Breast epithelium (tissue), 4 donors: ENCODE measurements at regions not wholly inside any gene's neighbourhood (a gene's known extent, or its start where the extent isn't known, plus 50 kb on each side); places are given as distances from the start of the nearest gene placed in this dataset.

Experiments used
- DNase-seq, 2 donors: peaks; one replicate each; pipeline ENCODE4 v3.0.0-alpha.2; 2019; ENCODE audit warnings: low spot score in 2 of 2
- H3K27ac ChIP-seq, 2 donors: fragments of 200-600 bp; sonication (generic) in 1 of 2; one replicate each; pipeline ENCODE4 v1.5.1; 2016 to 2019; ENCODE audit warnings: mild to moderate bottlenecking in 1 of 2
- H3K27me3 ChIP-seq, 2 donors: fragments of 200-600 bp; sonication (generic) in 1 of 2; one replicate each; pipeline versions ENCODE4 v1.5.1 to v1.6.0; 2017 to 2019; ENCODE audit warnings: control low read depth in 1 of 2, mild to moderate bottlenecking in 1 of 2
- H3K36me3 ChIP-seq: fragments of 200-600 bp; one replicate; pipeline ENCODE4 v1.5.1; 2019
- H3K4me1 ChIP-seq, 2 donors: fragments of 200-600 bp; sonication (generic); one replicate each; pipeline ENCODE4 v1.5.1; 2016 to 2019; ENCODE audit warnings: control low read depth in 1 of 2
- H3K4me3 ChIP-seq, 3 donors: fragments of 200-600 bp; sonication (generic); 1 replicate in 2 of 3; 2 replicates in 1 of 3; pipeline ENCODE4 v1.5.1; 2016 to 2019; ENCODE audit warnings: mild to moderate bottlenecking in 3 of 3, moderate library complexity in 2 of 3
- H3K9me3 ChIP-seq, 2 donors: fragments of 200-600 bp; sonication (generic) in 1 of 2; one replicate each; pipeline ENCODE4 v1.5.1; 2016 to 2019; ENCODE audit warnings: control low read depth in 1 of 2
- CTCF ChIP-seq, 3 donors: fragments of 450-650 bp; IDR thresholded peaks; one replicate each; pipeline ENCODE4 v1.5.1; 2016 to 2017; ENCODE audit warnings: antibody characterized with exemption in 3 of 3, mild to moderate bottlenecking in 3 of 3, moderate library complexity in 3 of 3
- POLR2A ChIP-seq: fragments of 450-650 bp; IDR thresholded peaks from one replicate; pipeline ENCODE4 v1.6.1; 2016; ENCODE audit warnings: antibody characterized with exemption, mild to moderate bottlenecking, moderate library complexity
- POLR2AphosphoS5 ChIP-seq, 3 donors: sonication (generic); formaldehyde crosslinking; IDR thresholded peaks; one replicate each; pipeline ENCODE4 v1.6.1; 2017; ENCODE audit warnings: antibody characterized with exemption in 3 of 3
- intact Hi-C: fragments of 100-400 bp; cut with DNase I; formaldehyde crosslinking; loops from one replicate; pipeline ENCODE4 v1.15.1; 2023; ENCODE audit warnings: low total_unique reads

GRCh38 chr4:20430259-20430941 is 178.7 kb downstream of the SLIT2 start:
- H3K27ac ChIP-seq, result peak overlapping the region in 1 of 2 donors; percentile 23
- TF ChIP-seq CTCF (IDR thresholded peaks at IDR 0.05) (no peak), POLR2AphosphoS5 (IDR thresholded peaks at IDR 0.05) (no peak), POLR2A (no peak)
- H3K4me1 ChIP-seq, result no peaks in the 10 kb centered on the region
- H3K27me3 ChIP-seq, result no peaks in the 10 kb centered on the region
- H3K4me3 ChIP-seq, result no peak overlapping the region
- no peak for DNase-seq
- H3K9me3 ChIP-seq, result no peaks in the 10 kb centered on the region
- intact Hi-C loops, result no loop called here
- no peaks in the 10 kb centered on the region for H3K36me3 ChIP-seq

- Histone ChIP-seq H3K9me3 (no peaks in the 10 kb centered on the region), H3K4me3 (peak overlapping the region; percentile 15 to 44 (median 17)), H3K36me3 (no peaks in the 10 kb centered on the region), H3K27ac (peak overlapping the region in 1 of 2 donors; percentile 34), H3K27me3 (no peaks in the 10 kb centered on the region), H3K4me1 (no peaks in the 10 kb centered on the region)
- intact Hi-C loops, result no loop called here
- no peak for DNase-seq
- TF ChIP-seq POLR2AphosphoS5 (IDR thresholded peaks at IDR 0.05) (no peak), CTCF (IDR thresholded peaks at IDR 0.05) (no peak), POLR2A (no peak)
Observed at GRCh38 chr4:20431543-20431951, 179.8 kb downstream of the SLIT2 start.

GRCh38 chr4:20432088-20432487 is 180.4 kb downstream of the SLIT2 start:
- no peak for DNase-seq
- no peaks in the 10 kb centered on the region for H3K4me1 ChIP-seq
- TF ChIP-seq POLR2A, result no peak
- no peak for TF ChIP-seq CTCF (IDR thresholded peaks at IDR 0.05)
- no peak for TF ChIP-seq POLR2AphosphoS5 (IDR thresholded peaks at IDR 0.05)
- peak overlapping the region in 1 of 2 donors; percentile 34 for H3K27ac ChIP-seq
- H3K4me3 ChIP-seq, result peak overlapping the region; percentile 15 to 44 (median 17)
- H3K9me3 ChIP-seq, result no peaks in the 10 kb centered on the region
- H3K36me3 ChIP-seq, result no peaks in the 10 kb centered on the region
- intact Hi-C loops, result no loop called here
- H3K27me3 ChIP-seq, result no peaks in the 10 kb centered on the region

GRCh38 chr4:20433097-20433705 is 181.5 kb downstream of the SLIT2 start:
- intact Hi-C loops, result no loop called here
- no peak overlapping the region for H3K4me3 ChIP-seq
- H3K27ac ChIP-seq, result no peak overlapping the region
- DNase-seq, result no peak
- no peak for TF ChIP-seq CTCF (IDR thresholded peaks at IDR 0.05)
- TF ChIP-seq POLR2A, result no peak
- no peak for TF ChIP-seq POLR2AphosphoS5 (IDR thresholded peaks at IDR 0.05)
- no peaks in the 10 kb centered on the region for H3K36me3 ChIP-seq
- H3K9me3 ChIP-seq, result no peaks in the 10 kb centered on the region
- no peaks in the 10 kb centered on the region for H3K4me1 ChIP-seq
- H3K27me3 ChIP-seq, result no peaks in the 10 kb centered on the region

GRCh38 chr4:20440170-20440569 is 188.5 kb downstream of the SLIT2 start:
- Histone ChIP-seq H3K27me3 (no peaks in the 10 kb centered on the region), H3K4me1 (no peaks in the 10 kb centered on the region), H3K4me3 (no peak overlapping the region), H3K9me3 (no peaks in the 10 kb centered on the region), H3K36me3 (no peaks in the 10 kb centered on the region), H3K27ac (no peak overlapping the region)
- TF ChIP-seq CTCF (IDR thresholded peaks at IDR 0.05) (no peak), POLR2A (no peak), POLR2AphosphoS5 (IDR thresholded peaks at IDR 0.05) (no peak)
- no peak for DNase-seq
- intact Hi-C loops, result no loop called here
